ENCODE measurements at regions not wholly inside any gene's neighbourhood (a gene's known extent, or its start where the extent isn't known, plus 50 kb on each side); places are given as distances from the start of the nearest gene placed in this dataset.

DNA sequence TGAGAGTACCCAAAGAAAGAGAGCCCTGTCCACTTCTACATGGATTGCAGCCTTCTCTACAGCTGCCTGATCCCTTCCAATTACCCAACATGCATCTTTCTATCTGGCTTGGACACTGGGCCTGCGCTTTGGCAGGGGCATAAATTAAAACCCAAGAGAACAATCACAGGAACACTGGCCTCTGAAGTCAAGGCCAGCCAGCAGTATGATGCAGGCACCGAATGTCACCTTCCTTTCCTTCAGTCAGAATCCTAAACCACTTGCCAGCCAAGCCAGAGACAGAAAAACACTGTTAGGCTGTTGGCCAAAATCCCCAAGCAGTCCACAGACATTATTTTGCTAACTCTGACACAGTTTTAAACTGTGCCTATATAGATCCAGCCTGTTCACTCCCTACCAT, 113.7 kb downstream of the DUSP6 start:
- H3K9ac ChIP-seq (ENCODE audit: extremely low read depth, low read length, poor library complexity, severe bottlenecking) = no peak overlapping the region
- peaks cover 19% of the 10 kb centered on the region for H3K4me1 Mint-ChIP-seq
- no peaks in the 10 kb centered on the region for H3K9me3 Mint-ChIP-seq
- H3K9me3 ChIP-seq (ENCODE audit: control insufficient read depth, low read length) = no peaks in the 10 kb centered on the region
- H3K36me3 ChIP-seq (ENCODE audit: control insufficient read depth, insufficient read depth, low read length) = no peaks in the 10 kb centered on the region
- H3K4me3 Mint-ChIP-seq = no peak overlapping the region
- TF ChIP-seq, protein P1, sequence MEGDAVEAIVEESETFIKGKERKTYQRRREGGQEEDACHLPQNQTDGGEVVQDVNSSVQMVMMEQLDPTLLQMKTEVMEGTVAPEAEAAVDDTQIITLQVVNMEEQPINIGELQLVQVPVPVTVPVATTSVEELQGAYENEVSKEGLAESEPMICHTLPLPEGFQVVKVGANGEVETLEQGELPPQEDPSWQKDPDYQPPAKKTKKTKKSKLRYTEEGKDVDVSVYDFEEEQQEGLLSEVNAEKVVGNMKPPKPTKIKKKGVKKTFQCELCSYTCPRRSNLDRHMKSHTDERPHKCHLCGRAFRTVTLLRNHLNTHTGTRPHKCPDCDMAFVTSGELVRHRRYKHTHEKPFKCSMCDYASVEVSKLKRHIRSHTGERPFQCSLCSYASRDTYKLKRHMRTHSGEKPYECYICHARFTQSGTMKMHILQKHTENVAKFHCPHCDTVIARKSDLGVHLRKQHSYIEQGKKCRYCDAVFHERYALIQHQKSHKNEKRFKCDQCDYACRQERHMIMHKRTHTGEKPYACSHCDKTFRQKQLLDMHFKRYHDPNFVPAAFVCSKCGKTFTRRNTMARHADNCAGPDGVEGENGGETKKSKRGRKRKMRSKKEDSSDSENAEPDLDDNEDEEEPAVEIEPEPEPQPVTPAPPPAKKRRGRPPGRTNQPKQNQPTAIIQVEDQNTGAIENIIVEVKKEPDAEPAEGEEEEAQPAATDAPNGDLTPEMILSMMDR (conservative IDR thresholded peaks at IDR 0.05) = no peak
- no peak overlapping the region for H3K27ac Mint-ChIP-seq
- DNase-seq = no peak
- H3K4me1 ChIP-seq (ENCODE audit: control insufficient read depth, insufficient read depth, low read length) = no peaks in the 10 kb centered on the region
- WGBS, 2 experiments (ENCODE audit: insufficient coverage in 1 of 2, insufficient read length in 1 of 2) = 91 to 100% methylated on average over 1 to 2 of the region's 2 CpGs
- no peak overlapping the region for H3K27ac ChIP-seq (ENCODE audit: low read depth, low read length)
- peaks cover 7% of the 10 kb centered on the region for H3K27me3 Mint-ChIP-seq (ENCODE audit: insufficient read depth)
- no peak overlapping the region for H3K4me3 ChIP-seq (ENCODE audit: low read length)
- no peaks in the 10 kb centered on the region for H3K36me3 Mint-ChIP-seq (ENCODE audit: low read depth)
- H3K27me3 ChIP-seq (ENCODE audit: control insufficient read depth, insufficient read depth, low read length, poor library complexity, severe bottlenecking) = no peaks in the 10 kb centered on the region

DNA sequence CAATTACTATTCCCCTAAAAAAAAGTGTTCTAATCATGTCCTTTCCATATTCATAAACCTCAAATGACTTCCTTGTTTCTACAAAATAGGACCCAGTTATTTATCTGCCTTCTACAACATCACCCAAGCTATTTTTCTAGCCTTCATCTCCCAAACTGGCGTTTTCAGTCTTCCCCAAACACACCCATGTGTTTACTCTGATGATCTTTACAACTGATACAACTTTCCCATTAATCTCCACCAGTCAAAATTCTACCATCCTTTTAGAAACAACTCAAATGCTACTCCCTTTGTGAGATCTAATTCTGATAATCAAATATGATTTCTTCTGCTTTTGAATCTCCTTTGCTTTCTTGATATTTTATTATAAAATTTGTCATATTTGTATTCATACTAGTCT, 114.5 kb downstream of the DUSP6 start:
- 100% methylated on average over 1 of the region's 1 CpG for WGBS, 2 experiments (ENCODE audit: insufficient coverage in 1 of 2, insufficient read length in 1 of 2)
- H3K36me3 ChIP-seq (ENCODE audit: control insufficient read depth, insufficient read depth, low read length) = no peaks in the 10 kb centered on the region
- no peaks in the 10 kb centered on the region for H3K9me3 Mint-ChIP-seq
- no peak overlapping the region for H3K4me3 ChIP-seq (ENCODE audit: low read length)
- H3K9ac ChIP-seq (ENCODE audit: extremely low read depth, low read length, poor library complexity, severe bottlenecking) = no peak overlapping the region
- H3K27me3 ChIP-seq (ENCODE audit: control insufficient read depth, insufficient read depth, low read length, poor library complexity, severe bottlenecking) = no peaks in the 10 kb centered on the region
- H3K4me1 ChIP-seq (ENCODE audit: control insufficient read depth, insufficient read depth, low read length) = no peaks in the 10 kb centered on the region
- H3K36me3 Mint-ChIP-seq (ENCODE audit: low read depth) = no peaks in the 10 kb centered on the region
- peaks cover 17% of the 10 kb centered on the region for H3K4me1 Mint-ChIP-seq
- H3K27ac Mint-ChIP-seq = no peak overlapping the region
- TF ChIP-seq, protein P1 (conservative IDR thresholded peaks at IDR 0.05) = no peak
- no peak overlapping the region for H3K27ac ChIP-seq (ENCODE audit: low read depth, low read length)
- H3K9me3 ChIP-seq (ENCODE audit: control insufficient read depth, low read length) = no peaks in the 10 kb centered on the region
- H3K27me3 Mint-ChIP-seq (ENCODE audit: insufficient read depth) = peaks cover 2% of the 10 kb centered on the region
- H3K4me3 Mint-ChIP-seq = no peak overlapping the region
- DNase-seq = no peak

DNA sequence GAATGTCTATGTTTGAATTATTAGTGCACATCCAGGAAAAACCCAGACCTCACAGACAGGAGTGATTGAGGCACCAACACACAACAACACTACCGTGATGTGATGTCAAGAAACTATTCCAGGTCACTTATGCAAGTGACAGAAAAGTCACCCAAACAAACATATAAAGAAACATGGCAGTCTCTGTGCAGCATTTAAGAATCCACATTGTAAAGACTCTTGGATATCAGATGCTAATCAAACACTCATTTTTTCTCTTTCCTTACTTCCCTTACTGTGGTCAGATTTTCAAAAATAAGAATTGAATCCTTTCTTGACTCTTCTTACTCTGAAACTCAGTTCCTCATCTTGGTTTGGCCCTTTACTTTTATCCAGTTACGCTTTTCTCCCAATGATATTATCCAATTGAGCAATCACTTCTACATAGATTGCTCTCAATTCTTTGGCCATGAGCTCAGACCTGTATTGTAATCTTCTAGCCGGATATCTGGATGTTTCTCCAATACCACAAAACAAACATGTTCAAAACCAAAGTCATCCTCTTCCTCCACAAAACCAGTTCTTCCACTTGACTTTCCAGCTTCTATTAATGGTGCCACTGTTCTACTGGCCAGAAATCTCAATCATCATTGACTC, 115.4 kb downstream of the DUSP6 start:
- no peaks in the 10 kb centered on the region for H3K36me3 Mint-ChIP-seq (ENCODE audit: low read depth)
- peaks cover 2% of the 10 kb centered on the region for H3K27me3 Mint-ChIP-seq (ENCODE audit: insufficient read depth)
- Histone ChIP-seq H3K36me3 (ENCODE audit: control insufficient read depth, insufficient read depth, low read length) (no peaks in the 10 kb centered on the region), H3K27me3 (ENCODE audit: control insufficient read depth, insufficient read depth, low read length, poor library complexity, severe bottlenecking) (no peaks in the 10 kb centered on the region), H3K27ac (ENCODE audit: low read depth, low read length) (no peak overlapping the region), H3K4me1 (ENCODE audit: control insufficient read depth, insufficient read depth, low read length) (no peaks in the 10 kb centered on the region), H3K9ac (ENCODE audit: extremely low read depth, low read length, poor library complexity, severe bottlenecking) (no peak overlapping the region), H3K4me3 (ENCODE audit: low read length) (no peak overlapping the region), H3K9me3 (ENCODE audit: control insufficient read depth, low read length) (no peaks in the 10 kb centered on the region)
- no peaks in the 10 kb centered on the region for H3K9me3 Mint-ChIP-seq
- no peak overlapping the region for H3K4me3 Mint-ChIP-seq
- H3K4me1 Mint-ChIP-seq = peaks cover 17% of the 10 kb centered on the region
- no peak overlapping the region for H3K27ac Mint-ChIP-seq
- DNase-seq = no peak
- TF ChIP-seq, protein P1 (conservative IDR thresholded peaks at IDR 0.05) = no peak
- WGBS, 2 experiments (ENCODE audit: insufficient coverage in 1 of 2, insufficient read length in 1 of 2) = 90 to 100% methylated on average over 2 to 3 of the region's 3 CpGs
